ENCODE measurements at regions not wholly inside any gene's neighbourhood (a gene's known extent, or its start where the extent isn't known, plus 50 kb on each side); places are given as distances from the start of the nearest gene placed in this dataset.

- Mint-ChIP-seq H3K4me3 (no peak overlapping the region), H3K4me1 (peaks cover 5% of the 10 kb centered on the region), H3K9me3 (no peaks in the 10 kb centered on the region), H3K27ac (peak overlapping the region; percentile 57), H3K27me3 (ENCODE audit: insufficient read depth, low read depth) (peaks cover 2% of the 10 kb centered on the region), H3K36me3 (no peaks in the 10 kb centered on the region)
- Histone ChIP-seq H3K36me3 (no peaks in the 10 kb centered on the region), H3K9ac (no peak overlapping the region), H3K4me2 (no peak overlapping the region), H3K4me1 (peaks cover 17% of the 10 kb centered on the region), H3K27me3 (no peaks in the 10 kb centered on the region), H3K79me2 (ENCODE audit: low read depth) (no peaks in the 10 kb centered on the region), H3F3A (ENCODE audit: low read depth) (no peaks in the 10 kb centered on the region), H2AFZ (replicated peaks) (no peak overlapping the region), H4K20me1 (ENCODE audit: low read depth) (no peaks in the 10 kb centered on the region), H3K9me3 (ENCODE audit: low read depth) (no peaks in the 10 kb centered on the region), H3K27ac (no peak overlapping the region), H3K4me3 (no peak overlapping the region)
- DNase-seq (ENCODE audit: low spot score), result no peak
- TF ChIP-seq EZH2 (IDR thresholded peaks at IDR 0.05) (no peak), EZH2phosphoT487 (IDR thresholded peaks at IDR 0.05) (no peak), CTCF (IDR thresholded peaks at IDR 0.05) (no peak)
These were observed 88.1 kb upstream of the IGFBP3 start for GRCh38 chr7:46009211-46009610.

GRCh38 chr7:46007990-46008643 lies 87.0 kb upstream of the IGFBP3 start:
- peaks cover 2% of the 10 kb centered on the region for H3K27me3 Mint-ChIP-seq (ENCODE audit: insufficient read depth, low read depth)
- Histone ChIP-seq H3K9me3 (ENCODE audit: low read depth) (no peaks in the 10 kb centered on the region), H2AFZ (replicated peaks) (no peak overlapping the region), H3K27ac (no peak overlapping the region), H3F3A (ENCODE audit: low read depth) (no peaks in the 10 kb centered on the region), H3K4me2 (no peak overlapping the region), H3K4me1 (peaks cover 7% of the 10 kb centered on the region), H3K79me2 (ENCODE audit: low read depth) (no peaks in the 10 kb centered on the region), H3K36me3 (no peaks in the 10 kb centered on the region), H4K20me1 (ENCODE audit: low read depth) (no peaks in the 10 kb centered on the region), H3K9ac (no peak overlapping the region), H3K4me3 (no peak overlapping the region), H3K27me3 (no peaks in the 10 kb centered on the region)
- TF ChIP-seq EZH2 (IDR thresholded peaks at IDR 0.05) (no peak), CTCF (IDR thresholded peaks at IDR 0.05) (no peak), EZH2phosphoT487 (IDR thresholded peaks at IDR 0.05) (no peak)
- H3K27ac Mint-ChIP-seq, result no peak overlapping the region
- DNase-seq (ENCODE audit: low spot score), result no peak
- H3K4me1 Mint-ChIP-seq, result peaks cover 4% of the 10 kb centered on the region
- H3K36me3 Mint-ChIP-seq, result no peaks in the 10 kb centered on the region
- H3K4me3 Mint-ChIP-seq, result no peak overlapping the region
- peaks cover 4% of the 10 kb centered on the region for H3K9me3 Mint-ChIP-seq

- H3K27ac Mint-ChIP-seq, result no peak overlapping the region
- peaks cover 4% of the 10 kb centered on the region for H3K4me1 Mint-ChIP-seq
- Histone ChIP-seq H4K20me1 (ENCODE audit: low read depth) (no peaks in the 10 kb centered on the region), H3K79me2 (ENCODE audit: low read depth) (no peaks in the 10 kb centered on the region), H3F3A (ENCODE audit: low read depth) (no peaks in the 10 kb centered on the region), H3K4me2 (no peak overlapping the region), H3K4me1 (peaks cover 7% of the 10 kb centered on the region), H3K4me3 (no peak overlapping the region), H3K9ac (no peak overlapping the region), H3K27ac (no peak overlapping the region), H3K9me3 (ENCODE audit: low read depth) (no peaks in the 10 kb centered on the region), H2AFZ (replicated peaks) (no peak overlapping the region), H3K36me3 (peaks cover 4% of the 10 kb centered on the region), H3K27me3 (no peaks in the 10 kb centered on the region)
- DNase-seq (ENCODE audit: low spot score), result no peak
- peaks cover 2% of the 10 kb centered on the region for H3K27me3 Mint-ChIP-seq (ENCODE audit: insufficient read depth, low read depth)
- no peak overlapping the region for H3K4me3 Mint-ChIP-seq
- H3K9me3 Mint-ChIP-seq, result peaks cover 4% of the 10 kb centered on the region
- no peak for TF ChIP-seq EZH2phosphoT487 (IDR thresholded peaks at IDR 0.05)
- no peaks in the 10 kb centered on the region for H3K36me3 Mint-ChIP-seq
These were observed 86.1 kb upstream of the IGFBP3 start for GRCh38 chr7:46007194-46007593.

- Mint-ChIP-seq H3K27me3 (ENCODE audit: insufficient read depth, low read depth) (peaks cover 2% of the 10 kb centered on the region), H3K36me3 (no peaks in the 10 kb centered on the region), H3K9me3 (peaks cover 4% of the 10 kb centered on the region), H3K4me1 (peaks cover 4% of the 10 kb centered on the region), H3K27ac (no peak overlapping the region), H3K4me3 (no peak overlapping the region)
- DNase-seq (ENCODE audit: low spot score), result no peak
- no peak overlapping the region for H3K4me3 ChIP-seq
- H3K9ac ChIP-seq, result no peak overlapping the region
- H3K27ac ChIP-seq, result no peak overlapping the region
- no peaks in the 10 kb centered on the region for H4K20me1 ChIP-seq (ENCODE audit: low read depth)
- H3K36me3 ChIP-seq, result peaks cover 4% of the 10 kb centered on the region
- H3K4me2 ChIP-seq, result no peak overlapping the region
- H3K79me2 ChIP-seq (ENCODE audit: low read depth), result no peaks in the 10 kb centered on the region
- H3K9me3 ChIP-seq (ENCODE audit: low read depth), result no peaks in the 10 kb centered on the region
- TF ChIP-seq EZH2phosphoT487 (IDR thresholded peaks at IDR 0.05) (no peak), CTCF (IDR thresholded peaks at IDR 0.05) (no peak), EZH2 (IDR thresholded peaks at IDR 0.05) (no peak)
- no peak overlapping the region for H2AFZ ChIP-seq (replicated peaks)
- no peaks in the 10 kb centered on the region for H3F3A ChIP-seq (ENCODE audit: low read depth)
- no peaks in the 10 kb centered on the region for H3K27me3 ChIP-seq
- peaks cover 5% of the 10 kb centered on the region for H3K4me1 ChIP-seq
These were observed 85.7 kb upstream of the IGFBP3 start for GRCh38 chr7:46006723-46007122.
